Gastroesophageal sphincter (tissue), 3 donors: ENCODE measurements at regions not wholly inside any gene's neighbourhood (a gene's known extent, or its start where the extent isn't known, plus 50 kb on each side); places are given as distances from the start of the nearest gene placed in this dataset.

Source experiments
- EP300 ChIP-seq: sonication (generic); formaldehyde crosslinking; IDR thresholded peaks from one replicate; pipeline ENCODE4 v1.6.1; 2017; ENCODE audit warnings: antibody characterized with exemption, mild to moderate bottlenecking
- POLR2A ChIP-seq, 2 donors: fragments of 450-650 bp; IDR thresholded peaks; one replicate each; pipeline ENCODE4 v1.6.1; 2017; ENCODE audit warnings: antibody characterized with exemption in 2 of 2, mild to moderate bottlenecking in 2 of 2, moderate library complexity in 1 of 2
- POLR2AphosphoS5 ChIP-seq: sonication (generic); formaldehyde crosslinking; IDR thresholded peaks from one replicate; pipeline ENCODE4 v1.6.1; 2017; ENCODE audit warnings: antibody characterized with exemption
- TF ChIP-seq, protein P1 (sequence below), 4 experiments: fragments of 200-600 bp in 2 of 4; fragments of 450-650 bp in 2 of 4; sonication (generic) in 1 of 4; IDR thresholded peaks; one replicate each; pipeline ENCODE4 v1.5.1; 2017 to 2019; ENCODE audit warnings: antibody characterized with exemption in 4 of 4, mild to moderate bottlenecking in 2 of 4, moderate library complexity in 2 of 4

DNA sequence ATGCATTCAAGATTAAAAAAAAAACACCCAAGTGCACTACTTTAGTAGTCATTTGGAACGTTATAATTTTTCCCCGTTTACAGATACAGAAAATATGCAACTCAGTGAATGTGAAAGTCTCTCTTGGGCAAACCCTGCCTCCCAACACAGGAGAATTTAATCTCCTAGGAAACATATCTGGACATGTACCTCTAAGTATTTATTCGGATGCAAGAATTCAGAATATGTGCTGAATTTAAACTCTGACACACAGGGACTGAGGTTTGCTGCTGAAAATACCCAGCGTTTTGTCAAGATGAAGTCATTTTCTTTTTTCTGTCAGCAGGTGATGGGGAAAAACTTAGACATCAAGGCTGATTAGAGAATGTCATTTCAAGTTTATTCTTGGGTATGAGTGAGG lies 105.4 kb downstream of the ACKR3 start:
- TF ChIP-seq POLR2AphosphoS5 = peak; percentile 18
- TF ChIP-seq, protein P1, sequence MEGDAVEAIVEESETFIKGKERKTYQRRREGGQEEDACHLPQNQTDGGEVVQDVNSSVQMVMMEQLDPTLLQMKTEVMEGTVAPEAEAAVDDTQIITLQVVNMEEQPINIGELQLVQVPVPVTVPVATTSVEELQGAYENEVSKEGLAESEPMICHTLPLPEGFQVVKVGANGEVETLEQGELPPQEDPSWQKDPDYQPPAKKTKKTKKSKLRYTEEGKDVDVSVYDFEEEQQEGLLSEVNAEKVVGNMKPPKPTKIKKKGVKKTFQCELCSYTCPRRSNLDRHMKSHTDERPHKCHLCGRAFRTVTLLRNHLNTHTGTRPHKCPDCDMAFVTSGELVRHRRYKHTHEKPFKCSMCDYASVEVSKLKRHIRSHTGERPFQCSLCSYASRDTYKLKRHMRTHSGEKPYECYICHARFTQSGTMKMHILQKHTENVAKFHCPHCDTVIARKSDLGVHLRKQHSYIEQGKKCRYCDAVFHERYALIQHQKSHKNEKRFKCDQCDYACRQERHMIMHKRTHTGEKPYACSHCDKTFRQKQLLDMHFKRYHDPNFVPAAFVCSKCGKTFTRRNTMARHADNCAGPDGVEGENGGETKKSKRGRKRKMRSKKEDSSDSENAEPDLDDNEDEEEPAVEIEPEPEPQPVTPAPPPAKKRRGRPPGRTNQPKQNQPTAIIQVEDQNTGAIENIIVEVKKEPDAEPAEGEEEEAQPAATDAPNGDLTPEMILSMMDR (IDR thresholded peaks at IDR 0.05) = no peak
- TF ChIP-seq EP300 = no peak
- no peak for TF ChIP-seq POLR2A (IDR thresholded peaks at IDR 0.05)
